HepG2 (cell line): ENCODE measurements at regions not wholly inside any gene's neighbourhood (a gene's known extent, or its start where the extent isn't known, plus 50 kb on each side); places are given as distances from the start of the nearest gene placed in this dataset.

Source experiments
- EEA1 ChIP-seq: sonication (generic); formaldehyde crosslinking; IDR thresholded peaks from 2 replicates; pipeline ENCODE4 v1.5.1; 2020; ENCODE audit warnings: mild to moderate bottlenecking, missing genetic modification reagents, borderline replicate concordance
- FOSL1 ChIP-seq: sonication (generic); formaldehyde crosslinking; IDR thresholded peaks from 2 replicates; pipeline ENCODE4 v1.9.0; 2021; ENCODE audit warnings: missing genetic modification reagents, borderline replicate concordance
- FOXO4 ChIP-seq: sonication (generic); formaldehyde crosslinking; conservative IDR thresholded peaks from 2 replicates; pipeline ENCODE4 v1.8.1; 2023; ENCODE audit warnings: missing genetic modification reagents
- HHEX ChIP-seq: IDR thresholded peaks from 2 replicates; pipeline ENCODE4 v1.6.1; 2016; ENCODE audit warnings: control low read depth
- MED1 ChIP-seq: sonication (generic); formaldehyde crosslinking; IDR thresholded peaks from 2 replicates; pipeline ENCODE4 v1.4.0; 2020; ENCODE audit warnings: missing genetic modification reagents
- NFATC3 ChIP-seq: sonication (generic); formaldehyde crosslinking; IDR thresholded peaks from 2 replicates; pipeline ENCODE4 v1.5.1; 2020; ENCODE audit warnings: mild to moderate bottlenecking, missing genetic modification reagents
- POGK ChIP-seq: sonication (generic); formaldehyde crosslinking; conservative IDR thresholded peaks from 2 replicates; pipeline ENCODE4 v1.8.0; 2022; ENCODE audit warnings: mild to moderate bottlenecking, moderate library complexity, missing genetic modification reagents
- PRDM15 ChIP-seq: sonication (generic); formaldehyde crosslinking; IDR thresholded peaks from 2 replicates; pipeline ENCODE4 v1.4.0; 2020; ENCODE audit warnings: missing genetic modification reagents
- PTBP1 ChIP-seq: fragments of 200-400 bp; formaldehyde crosslinking; IDR thresholded peaks from 2 replicates; pipeline ENCODE4 v1.6.1; 2018; ENCODE audit warnings: low read length, low read depth; ENCODE audit not compliant: poor library complexity, severe bottlenecking
- RAD51 ChIP-seq: fragments of 450-650 bp; IDR thresholded peaks from 2 replicates; pipeline ENCODE4 v1.6.1; 2016; ENCODE audit warnings: borderline replicate concordance
- SAFB2 ChIP-seq: sonication (generic); formaldehyde crosslinking; IDR thresholded peaks from 2 replicates; pipeline ENCODE4 v1.5.1; 2020; ENCODE audit warnings: missing genetic modification reagents, low read depth, mild to moderate bottlenecking, borderline replicate concordance
- SMAD9 ChIP-seq: sonication (generic); formaldehyde crosslinking; IDR thresholded peaks from 2 replicates; pipeline ENCODE4 v1.5.1; 2020; ENCODE audit warnings: mild to moderate bottlenecking, missing genetic modification reagents
- TGIF2 ChIP-seq: IDR thresholded peaks from 2 replicates; pipeline ENCODE4 v1.6.1; 2016; ENCODE audit warnings: control low read depth, missing compliant biosample characterization
- ZBTB1 ChIP-seq: sonication (generic); formaldehyde crosslinking; IDR thresholded peaks from 2 replicates; pipeline ENCODE4 v1.4.0; 2020; ENCODE audit warnings: missing genetic modification reagents, borderline replicate concordance
- ZNF224 ChIP-seq: sonication (generic); formaldehyde crosslinking; IDR thresholded peaks from 2 replicates; pipeline ENCODE4 v1.5.0; 2020; ENCODE audit warnings: mild to moderate bottlenecking, missing genetic modification reagents
- ZNF414 ChIP-seq: sonication (generic); formaldehyde crosslinking; IDR thresholded peaks from 2 replicates; pipeline ENCODE4 v1.5.0; 2020; ENCODE audit warnings: missing genetic modification reagents
- ZNF530 ChIP-seq: sonication (generic); formaldehyde crosslinking; IDR thresholded peaks from 2 replicates; pipeline ENCODE4 v1.5.0; 2020; ENCODE audit warnings: low read depth, mild to moderate bottlenecking, missing genetic modification reagents
- ZNF790 ChIP-seq: sonication (generic); formaldehyde crosslinking; IDR thresholded peaks from 2 replicates; pipeline ENCODE4 v1.8.0; 2022; ENCODE audit warnings: missing genetic modification reagents, mild to moderate bottlenecking, borderline replicate concordance
- ZNF839 ChIP-seq: sonication (generic); formaldehyde crosslinking; IDR thresholded peaks from 2 replicates; pipeline ENCODE4 v1.4.0; 2020; ENCODE audit warnings: missing genetic modification reagents, mild to moderate bottlenecking, borderline replicate concordance
- TF ChIP-seq, protein P1 (sequence below): sonication (generic); formaldehyde crosslinking; IDR thresholded peaks from 2 replicates; pipeline ENCODE4 v1.5.0; 2020; ENCODE audit warnings: mild to moderate bottlenecking, missing genetic modification reagents

- TF ChIP-seq FOXO4 (CRISPR knock-in tag), result no peak
- no peak for TF ChIP-seq ZNF414 (CRISPR knock-in tag)
- no peak for TF ChIP-seq ZBTB1 (CRISPR knock-in tag)
- no peak for TF ChIP-seq EEA1 (CRISPR knock-in tag)
- TF ChIP-seq HHEX (CRISPR knock-in tag), result peak; percentile 66
- no peak for TF ChIP-seq ZNF530 (CRISPR knock-in tag)
- no peak for TF ChIP-seq RAD51
- TF ChIP-seq TGIF2, result no peak
- peak; percentile 96 for TF ChIP-seq MED1 (CRISPR knock-in tag)
- no peak for TF ChIP-seq PTBP1
- TF ChIP-seq, protein P1, sequence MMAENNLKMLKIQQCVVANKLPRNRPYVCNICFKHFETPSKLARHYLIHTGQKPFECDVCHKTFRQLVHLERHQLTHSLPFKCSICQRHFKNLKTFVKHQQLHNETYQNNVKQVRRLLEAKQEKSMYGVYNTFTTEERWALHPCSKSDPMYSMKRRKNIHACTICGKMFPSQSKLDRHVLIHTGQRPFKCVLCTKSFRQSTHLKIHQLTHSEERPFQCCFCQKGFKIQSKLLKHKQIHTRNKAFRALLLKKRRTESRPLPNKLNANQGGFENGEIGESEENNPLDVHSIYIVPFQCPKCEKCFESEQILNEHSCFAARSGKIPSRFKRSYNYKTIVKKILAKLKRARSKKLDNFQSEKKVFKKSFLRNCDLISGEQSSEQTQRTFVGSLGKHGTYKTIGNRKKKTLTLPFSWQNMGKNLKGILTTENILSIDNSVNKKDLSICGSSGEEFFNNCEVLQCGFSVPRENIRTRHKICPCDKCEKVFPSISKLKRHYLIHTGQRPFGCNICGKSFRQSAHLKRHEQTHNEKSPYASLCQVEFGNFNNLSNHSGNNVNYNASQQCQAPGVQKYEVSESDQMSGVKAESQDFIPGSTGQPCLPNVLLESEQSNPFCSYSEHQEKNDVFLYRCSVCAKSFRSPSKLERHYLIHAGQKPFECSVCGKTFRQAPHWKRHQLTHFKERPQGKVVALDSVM (CRISPR knock-in tag), result 0 out of 2 replicates have a peak, but pooled peaks have one; percentile 42
- TF ChIP-seq ZNF790, result no peak
- TF ChIP-seq ZNF224 (CRISPR knock-in tag), result no peak
- no peak for TF ChIP-seq FOSL1 (CRISPR knock-in tag)
- TF ChIP-seq POGK (CRISPR knock-in tag), result 0 out of 2 replicates have a peak, but pooled peaks have one; percentile 23
- no peak for TF ChIP-seq SAFB2 (CRISPR knock-in tag)
- TF ChIP-seq PRDM15, result 0 out of 2 replicates have a peak, but pooled peaks have one; percentile 41
- TF ChIP-seq ZNF839 (CRISPR knock-in tag), result no peak
- no peak for TF ChIP-seq NFATC3 (CRISPR knock-in tag)
- no peak for TF ChIP-seq SMAD9 (CRISPR knock-in tag)
Measured at GRCh38 chr4:123856689-123857545, 460.3 kb downstream of the SPRY1 start (continued).
